ENCODE measurements at regions not wholly inside any gene's neighbourhood (a gene's known extent, or its start where the extent isn't known, plus 50 kb on each side); places are given as distances from the start of the nearest gene placed in this dataset.

GRCh38 chr2:14746133-14746532, 113.6 kb downstream of the LRATD1 start:
- TF ChIP-seq REST (IDR thresholded peaks at IDR 0.05; ENCODE audit: low read depth): no peak
- TF ChIP-seq CREB1 (IDR thresholded peaks at IDR 0.05; ENCODE audit: low read depth): no peak
- TF ChIP-seq ZBTB7A (IDR thresholded peaks at IDR 0.05; ENCODE audit: low read depth): no peak
- TF ChIP-seq YY1 (IDR thresholded peaks at IDR 0.05; ENCODE audit: low read depth): no peak
- TF ChIP-seq EP300 (IDR thresholded peaks at IDR 0.05; ENCODE audit: borderline replicate concordance): no peak
- no peak for TF ChIP-seq CEBPB (IDR thresholded peaks at IDR 0.05)
- TF ChIP-seq RAD21 (IDR thresholded peaks at IDR 0.05; ENCODE audit: low read depth): no peak
- no peak for TF ChIP-seq TAF1 (IDR thresholded peaks at IDR 0.05; ENCODE audit: low read depth)
- TF ChIP-seq TCF12 (IDR thresholded peaks at IDR 0.05; ENCODE audit: low read depth): no peak
- TF ChIP-seq FOXM1 (IDR thresholded peaks at IDR 0.05; ENCODE audit: borderline replicate concordance, low read depth): no peak
- no peak for TF ChIP-seq TEAD4 (IDR thresholded peaks at IDR 0.05)
- no peak for TF ChIP-seq MAX (IDR thresholded peaks at IDR 0.05)
- no peak for TF ChIP-seq EGR1 (IDR thresholded peaks at IDR 0.05)
- no peak for TF ChIP-seq USF1 (IDR thresholded peaks at IDR 0.05)
